H1 (cell line): ENCODE measurements at regions not wholly inside any gene's neighbourhood (a gene's known extent, or its start where the extent isn't known, plus 50 kb on each side); places are given as distances from the start of the nearest gene placed in this dataset.
A peak's percentile ranks its signal among the peaks of the same experiment; 100 is the strongest.

Source experiments
- CTCF ChIA-PET: fragments of 300-600 bp; sonication (Branson Sonifier 250); formaldehyde crosslinking; loops from one replicate; lab custom pipeline; 2021; ENCODE audit not compliant: partially characterized antibody; lab: Charles Lee
- POLR2A ChIA-PET: fragments of 300-600 bp; sonication (Branson Sonifier 250); formaldehyde crosslinking; loops from one replicate; lab custom pipeline; 2021; ENCODE audit warnings: inconsistent platforms; ENCODE audit not compliant: partially characterized antibody; lab: Charles Lee
- DNase-seq, 2 experiments: peaks; one replicate each; pipeline versions ENCODE4 v3.0.0 to v3.0.0-alpha.2; 2010 to 2022; ENCODE audit warnings: low spot score in 2 of 2, low read depth in 1 of 2, mixed read lengths in 1 of 2
- FAIRE-seq: peaks from 2 replicates; lab custom pipeline; 2011; peaks lifted over from hg19 to GRCh38; lab: Jason Lieb, UNC
- H2AFZ ChIP-seq: 2 replicates; pipeline ENCODE4 v1.8.1; 2012; ENCODE audit warnings: low read length, inconsistent platforms
- H2AK5ac ChIP-seq: 2 replicates; pipeline ENCODE4 v1.6.1; 2013; ENCODE audit warnings: low read depth, low read length
- H2BK120ac ChIP-seq: replicated peaks from 2 replicates; pipeline ENCODE3; 2013; ENCODE audit warnings: low read depth, low read length, inconsistent platforms
- H2BK12ac ChIP-seq: 2 replicates; pipeline ENCODE4 v1.6.1; 2013; ENCODE audit warnings: low read depth, low read length
- H2BK15ac ChIP-seq: 2 replicates; pipeline ENCODE4 v1.6.1; 2013; ENCODE audit warnings: low read length
- H2BK20ac ChIP-seq: 2 replicates; pipeline ENCODE4 v1.6.1; 2013; ENCODE audit warnings: low read length
- H2BK5ac ChIP-seq: 2 replicates; pipeline ENCODE4 v1.6.1; 2013; ENCODE audit warnings: low read depth, low read length
- H3K14ac ChIP-seq: 2 replicates; pipeline ENCODE4 v1.6.1; 2013; ENCODE audit warnings: inconsistent platforms; ENCODE audit not compliant: insufficient read length
- H3K18ac ChIP-seq: 2 replicates; pipeline ENCODE4 v1.6.1; 2013; ENCODE audit warnings: low read length; ENCODE audit errors: extremely low read depth
- H3K23ac ChIP-seq: 2 replicates; pipeline ENCODE4 v1.6.1; 2013; ENCODE audit warnings: inconsistent platforms; ENCODE audit not compliant: insufficient read length
- H3K23me2 ChIP-seq: 2 replicates; pipeline ENCODE4 v1.6.1; 2013; ENCODE audit warnings: low read depth, low read length
- H3K27ac ChIP-seq: 2 replicates; pipeline ENCODE4 v1.6.1; 2011; ENCODE audit warnings: low read depth, low read length, inconsistent platforms
- H3K27me3 ChIP-seq, 4 experiments: replicated peaks in 1 of 4; 1 replicate in 1 of 4; 2 replicates in 3 of 4; pipeline versions ENCODE4 v1.6.1 to v1.8.1; 2011 to 2013; ENCODE audit warnings: low read length in 3 of 4, mild to moderate bottlenecking in 3 of 4, inconsistent platforms in 2 of 4, mixed read lengths in 2 of 4, moderate library complexity in 1 of 4; ENCODE audit not compliant: control insufficient read depth in 3 of 4, insufficient read depth in 3 of 4; ENCODE audit errors: extremely low read depth in 1 of 4
- H3K36me3 ChIP-seq, 4 experiments: 2 replicates each; pipeline versions ENCODE4 v1.6.1 to v1.8.1; 2011 to 2013; ENCODE audit warnings: mild to moderate bottlenecking in 4 of 4, low read length in 3 of 4, moderate library complexity in 2 of 4, control low read depth in 1 of 4, inconsistent platforms in 1 of 4; ENCODE audit not compliant: insufficient read depth in 4 of 4, control insufficient read depth in 2 of 4
- H3K4ac ChIP-seq: replicated peaks from 2 replicates; pipeline ENCODE3; 2013; ENCODE audit warnings: low read length, low read depth, mixed read lengths, inconsistent platforms; ENCODE audit not compliant: insufficient read length
- H3K4me1 ChIP-seq, 4 experiments: replicated peaks in 1 of 4; 1 replicate in 1 of 4; 2 replicates in 3 of 4; pipeline versions ENCODE4 v1.6.1 to v1.8.1; 2011 to 2013; ENCODE audit warnings: low read length in 3 of 4, inconsistent platforms in 2 of 4, mixed read lengths in 1 of 4; ENCODE audit not compliant: insufficient read depth in 4 of 4, control insufficient read depth in 3 of 4
- H3K4me2 ChIP-seq, 2 experiments: 2 replicates each; pipeline versions ENCODE4 v1.6.1 to v1.8.1; 2011 to 2013; ENCODE audit warnings: low read depth in 2 of 2, low read length in 2 of 2, control low read depth in 1 of 2, inconsistent platforms in 1 of 2, mild to moderate bottlenecking in 1 of 2; ENCODE audit not compliant: insufficient read depth in 1 of 2
- H3K4me3 ChIP-seq, 4 experiments: fragments of 200-600, 300-600 bp in 1 of 4; sonication (generic), shearing (Covaris generic), sonication (Bioruptor Twin) in 1 of 4; 2 replicates each; pipeline versions ENCODE4 v1.5.1 to v1.8.1; 2011 to 2016; ENCODE audit warnings: low read length in 4 of 4, low read depth in 3 of 4, control low read depth in 2 of 4, inconsistent platforms in 2 of 4, mild to moderate bottlenecking in 2 of 4, mixed read lengths in 1 of 4, moderate library complexity in 1 of 4; ENCODE audit not compliant: insufficient read depth in 2 of 4; ENCODE audit errors: extremely low read depth in 1 of 4
- H3K56ac ChIP-seq: replicated peaks from 2 replicates; pipeline ENCODE3; 2013; ENCODE audit warnings: low read depth, mild to moderate bottlenecking, mixed read lengths, low read length, inconsistent platforms; ENCODE audit not compliant: insufficient read length
- H3K79me1 ChIP-seq: 2 replicates; pipeline ENCODE4 v1.6.1; 2013; ENCODE audit warnings: low read depth, low read length, control low read depth
- H3K79me2 ChIP-seq, 2 experiments: 2 replicates each; pipeline versions ENCODE4 v1.6.1 to v1.8.1; 2012 to 2013; ENCODE audit warnings: low read length in 2 of 2, mild to moderate bottlenecking in 2 of 2, inconsistent platforms in 1 of 2; ENCODE audit not compliant: insufficient read depth in 2 of 2, control insufficient read depth in 1 of 2
- H3K9ac ChIP-seq, 4 experiments: replicated peaks in 1 of 4; 1 replicate in 1 of 4; 2 replicates in 3 of 4; pipeline versions ENCODE4 v1.6.1 to v1.8.1; 2011 to 2013; ENCODE audit warnings: low read depth in 3 of 4, low read length in 3 of 4, control low read depth in 2 of 4, mild to moderate bottlenecking in 2 of 4, moderate library complexity in 2 of 4, inconsistent platforms in 1 of 4; ENCODE audit errors: extremely low read depth in 1 of 4
- H3K9me3 ChIP-seq, 2 experiments: 2 replicates each; pipeline versions ENCODE4 v1.6.1 to v1.8.1; 2012 to 2013; ENCODE audit warnings: mild to moderate bottlenecking in 2 of 2, moderate library complexity in 2 of 2, control low read depth in 1 of 2, inconsistent platforms in 1 of 2, low read depth in 1 of 2, low read length in 1 of 2, mixed read lengths in 1 of 2; ENCODE audit not compliant: insufficient read depth in 2 of 2
- H4K20me1 ChIP-seq, 2 experiments: replicated peaks in 1 of 2; 2 replicates each; pipeline versions ENCODE3 to v1.8.1; 2011 to 2013; ENCODE audit warnings: inconsistent platforms in 2 of 2, low read length in 2 of 2, mild to moderate bottlenecking in 1 of 2; ENCODE audit not compliant: insufficient read depth in 2 of 2, control insufficient read depth in 1 of 2
- H4K5ac ChIP-seq: 2 replicates; pipeline ENCODE4 v1.6.1; 2013; ENCODE audit warnings: low read length, low read depth, mixed read lengths, inconsistent platforms; ENCODE audit not compliant: insufficient read length
- H4K8ac ChIP-seq: 2 replicates; pipeline ENCODE4 v1.8.0; 2013; ENCODE audit warnings: mild to moderate bottlenecking, moderate library complexity, low read length, inconsistent platforms; ENCODE audit not compliant: insufficient read depth; ENCODE audit errors: extremely low read depth
- H4K91ac ChIP-seq: replicated peaks from 2 replicates; pipeline ENCODE3; 2013; ENCODE audit warnings: low read length, mixed read lengths, inconsistent platforms; ENCODE audit not compliant: insufficient read length
- ATF3 ChIP-seq: IDR thresholded peaks from 2 replicates; pipeline ENCODE4 v1.6.1; 2011; ENCODE audit warnings: low read depth, mild to moderate bottlenecking, low read length; ENCODE audit not compliant: insufficient read depth
- CBX8 ChIP-seq: fragments of 300-800, 300-1000 bp; sonication (generic); IDR thresholded peaks from 2 replicates; pipeline ENCODE4 v1.7.1; 2016; ENCODE audit warnings: low read depth, low read length, borderline replicate concordance
- GABPA ChIP-seq: IDR thresholded peaks from 2 replicates; pipeline ENCODE4 v1.6.1; 2011; ENCODE audit warnings: mild to moderate bottlenecking, low read length, moderate library complexity, borderline replicate concordance; ENCODE audit not compliant: insufficient read depth
- HDAC6 ChIP-seq: IDR thresholded peaks from one replicate; pipeline ENCODE4 v1.7.1; 2012; ENCODE audit warnings: low read depth, mild to moderate bottlenecking, inconsistent platforms, low read length, moderate library complexity
- JUND ChIP-seq: IDR thresholded peaks from 2 replicates; pipeline ENCODE4 v1.6.1; 2011; ENCODE audit warnings: mild to moderate bottlenecking, improper control_type of control experiment, low read length
- MAFK ChIP-seq: IDR thresholded peaks from 2 replicates; pipeline ENCODE4 v1.6.1; 2012; ENCODE audit warnings: low read depth, mild to moderate bottlenecking, improper control_type of control experiment, low read length
- SP1 ChIP-seq: IDR thresholded peaks from 2 replicates; pipeline ENCODE4 v1.6.1; 2011; ENCODE audit warnings: low read depth, low read length
- SRF ChIP-seq: IDR thresholded peaks from 2 replicates; pipeline ENCODE4 v1.6.1; 2011; ENCODE audit warnings: mild to moderate bottlenecking, low read depth, low read length, moderate library complexity
- SUZ12 ChIP-seq: fragments of 200-600 bp; sonication (generic); IDR thresholded peaks from 2 replicates; pipeline ENCODE4 v1.6.1; 2012; ENCODE audit warnings: mild to moderate bottlenecking, inconsistent platforms, low read length, moderate library complexity, mixed read lengths
- TEAD4 ChIP-seq: IDR thresholded peaks from 2 replicates; pipeline ENCODE4 v1.6.1; 2012; ENCODE audit warnings: low read depth, low read length, inconsistent platforms, mixed read lengths
- YY1 ChIP-seq: IDR thresholded peaks from 2 replicates; pipeline ENCODE4 v1.6.1; 2011; ENCODE audit warnings: low read depth, mild to moderate bottlenecking, low read length
- WGBS, 2 experiments: shearing (Covaris generic) in 1 of 2; methylation state at CpG; one replicate each; pipeline versions ENCODE4 v1.1.6 to v1.1.7; 2013 to 2015; ENCODE audit warnings: low lambda C conversion rate in 2 of 2, mixed read lengths in 2 of 2, inconsistent platforms in 1 of 2, low coverage in 1 of 2, missing lambda C conversion rate in 1 of 2; ENCODE audit not compliant: insufficient replicate concordance in 2 of 2, insufficient coverage in 1 of 2, insufficient read length in 1 of 2; ENCODE audit errors: extremely low coverage in 1 of 2, missing lambda C conversion rate in 1 of 2; 5-methylcytosine and 5-hydroxymethylcytosine counted together
- TF ChIP-seq, protein P1 (sequence below): IDR thresholded peaks from 2 replicates; pipeline ENCODE4 v1.6.1; 2012; ENCODE audit warnings: inconsistent platforms

DNA sequence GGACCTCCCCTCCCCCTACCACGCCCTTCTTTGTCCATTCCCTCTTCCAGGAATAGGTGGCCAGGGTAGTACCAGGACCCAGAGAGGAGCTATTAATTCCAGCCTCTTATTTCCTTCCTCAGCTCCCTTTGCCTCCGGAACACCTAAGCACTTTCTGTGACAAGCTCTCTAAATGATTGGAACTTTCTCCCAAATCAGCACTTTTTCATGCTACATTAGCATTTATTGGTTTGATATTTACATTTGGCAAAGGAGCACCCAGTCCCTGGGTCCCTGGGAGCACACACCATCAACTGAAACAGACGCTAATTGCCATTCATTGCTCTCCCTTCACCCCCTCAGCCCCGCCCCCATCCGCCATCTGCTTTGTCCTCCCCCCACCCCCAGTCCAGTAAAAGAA, 182.0 kb upstream of the BCOR start:
- Histone ChIP-seq H2BK5ac (no peak overlapping the region), H3K4me2 (no peak overlapping the region), H3K79me1 (no peaks in the 10 kb centered on the region), H3K27ac (no peak overlapping the region), H2AK5ac (no peak overlapping the region), H3K56ac (no peak overlapping the region), H3K36me3 (no peaks in the 10 kb centered on the region), H3K9ac (no peak overlapping the region), H3K27me3 (no peaks in the 10 kb centered on the region), H3K4me3 (no peak overlapping the region), H3K9me3 (no peaks in the 10 kb centered on the region), H3K18ac (no peak overlapping the region; the same call in 1 of the 2 replicates), H2BK20ac (no peak overlapping the region), H3K4me1 (peaks cover 0 to 8% (median 2%) of the 10 kb centered on the region in 4 experiments; a peak in 3 of 7 replicates), H4K5ac (no peak overlapping the region), H4K91ac (no peak overlapping the region), H2BK15ac (no peak overlapping the region), H2BK12ac (no peak overlapping the region), H3K4ac (no peak overlapping the region), H4K8ac (no peak overlapping the region), H3K79me2 (no peaks in the 10 kb centered on the region), H3K14ac (no peak overlapping the region), H4K20me1 (no peaks in the 10 kb centered on the region), H2BK120ac (no peak overlapping the region), H2AFZ (no peak overlapping the region), H3K23me2 (no peaks in the 10 kb centered on the region), H3K23ac (no peak overlapping the region)
- POLR2A ChIA-PET: no interaction called here
- WGBS, 2 experiments: 80% methylated on average over 2 of the region's 5 CpGs; no CpG with 5 or more reads in 1 of the 2 experiments
- CTCF ChIA-PET: no interaction called here
- FAIRE-seq (peak; percentile 24), DNase-seq (no peak)
- TF ChIP-seq SP1 (no peak), ATF3 (no peak), CBX8 (no peak), HDAC6 (no peak), JUND (no peak), MAFK (no peak), SRF (no peak), SUZ12 (no peak), GABPA (no peak), YY1 (no peak), TEAD4 (no peak)
- TF ChIP-seq, protein P1, sequence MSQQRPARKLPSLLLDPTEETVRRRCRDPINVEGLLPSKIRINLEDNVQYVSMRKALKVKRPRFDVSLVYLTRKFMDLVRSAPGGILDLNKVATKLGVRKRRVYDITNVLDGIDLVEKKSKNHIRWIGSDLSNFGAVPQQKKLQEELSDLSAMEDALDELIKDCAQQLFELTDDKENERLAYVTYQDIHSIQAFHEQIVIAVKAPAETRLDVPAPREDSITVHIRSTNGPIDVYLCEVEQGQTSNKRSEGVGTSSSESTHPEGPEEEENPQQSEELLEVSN: no peak
